SK-N-SH (cell line): ENCODE measurements at regions not wholly inside any gene's neighbourhood (a gene's known extent, or its start where the extent isn't known, plus 50 kb on each side); places are given as distances from the start of the nearest gene placed in this dataset.

Experiments used
- CTCF ChIP-seq: fragments of 200-600 bp; sonication (generic); IDR thresholded peaks from 2 replicates; pipeline ENCODE4 v1.6.1; 2017; ENCODE audit warnings: antibody characterized with exemption, mild to moderate bottlenecking, moderate library complexity
- ELF1 ChIP-seq: IDR thresholded peaks from 2 replicates; pipeline ENCODE4 v1.4.0; 2012
- FOXM1 ChIP-seq: IDR thresholded peaks from 2 replicates; pipeline ENCODE4 v1.4.0; 2012; ENCODE audit warnings: low read depth, mild to moderate bottlenecking
- MAX ChIP-seq: IDR thresholded peaks from 2 replicates; pipeline ENCODE4 v1.4.0; 2012; ENCODE audit warnings: low read depth
- MXI1 ChIP-seq: IDR thresholded peaks from 2 replicates; pipeline ENCODE4 v1.6.1; 2012; ENCODE audit warnings: mild to moderate bottlenecking, low read depth, low read length, improper control_type of control experiment
- POLR2AphosphoS5 ChIP-seq: IDR thresholded peaks from 2 replicates; pipeline ENCODE4 v1.6.1; 2012; ENCODE audit warnings: low read depth, low read length
- RAD21 ChIP-seq: IDR thresholded peaks from 2 replicates; pipeline ENCODE4 v1.6.1; 2012; ENCODE audit warnings: mild to moderate bottlenecking, low read length
- RCOR1 ChIP-seq: fragments of 150-350 bp; IDR thresholded peaks from 2 replicates; pipeline ENCODE4 v1.6.1; 2017; ENCODE audit warnings: antibody characterized with exemption, low read length
- REST ChIP-seq: IDR thresholded peaks from 2 replicates; pipeline ENCODE4 v1.6.1; 2012; ENCODE audit warnings: mild to moderate bottlenecking, low read depth, low read length, moderate library complexity
- RXRA ChIP-seq: IDR thresholded peaks from 2 replicates; pipeline ENCODE4 v1.4.0; 2012; ENCODE audit warnings: low read depth, mild to moderate bottlenecking, borderline replicate concordance
- SMC3 ChIP-seq: IDR thresholded peaks from 2 replicates; pipeline ENCODE4 v1.6.1; 2012; ENCODE audit warnings: low read depth, low read length, improper control_type of control experiment
- TAF1 ChIP-seq: IDR thresholded peaks from 2 replicates; pipeline ENCODE4 v1.6.1; 2012; ENCODE audit warnings: low read depth, mild to moderate bottlenecking, low read length, moderate library complexity, borderline replicate concordance

GRCh38 chr2:242051463-242051862, 181.9 kb downstream of the RTP5 start:
- TF ChIP-seq CTCF (no peak), RAD21 (no peak), REST (no peak), RXRA (no peak), TAF1 (no peak), POLR2AphosphoS5 (no peak), SMC3 (no peak), ELF1 (no peak), MAX (no peak), RCOR1 (no peak), MXI1 (no peak), FOXM1 (no peak)
